MCF 10A (cell line): ENCODE measurements at regions not wholly inside any gene's neighbourhood (a gene's known extent, or its start where the extent isn't known, plus 50 kb on each side); places are given as distances from the start of the nearest gene placed in this dataset.

Experiments
- BruUV-seq: library from RNA; stranded (reverse); fragments of 400-500 nt; replicated peaks from 2 replicates; lab custom pipeline; 2021; lab: Mats Ljungman, UMichigan
- CTCF ChIA-PET: fragments of 300-600 bp; sonication (Branson Sonifier 250); formaldehyde crosslinking; extraction: SDS; loops from one replicate; lab custom pipeline; 2021; ENCODE audit warnings: antibody characterized with exemption, inconsistent platforms; lab: Yijun Ruan, JAX
- POLR2A ChIA-PET: fragments of 300-600, 350-650 bp; sonication (Branson Sonifier 250); formaldehyde crosslinking; extraction: SDS; loops from one replicate; lab custom pipeline; 2020; ENCODE audit warnings: antibody characterized with exemption, inconsistent platforms; lab: Yijun Ruan, JAX
- DNase-seq: peaks from one replicate; pipeline ENCODE4 v3.0.0-alpha.2; 2018; ENCODE audit not compliant: unreplicated experiment
- H3K27ac Mint-ChIP-seq: one replicate; pipeline ENCODE4 v1.8.0; 2022; ENCODE audit warnings: mild to moderate bottlenecking, low read depth, mixed read lengths; ENCODE audit not compliant: unreplicated experiment
- H3K27me3 Mint-ChIP-seq: one replicate; pipeline ENCODE4 v1.8.0; 2022; ENCODE audit warnings: mixed read lengths; ENCODE audit not compliant: insufficient read depth, unreplicated experiment
- H3K36me3 Mint-ChIP-seq: one replicate; pipeline ENCODE4 v1.8.0; 2022; ENCODE audit warnings: mild to moderate bottlenecking, moderate library complexity, mixed read lengths; ENCODE audit not compliant: insufficient read depth, unreplicated experiment
- H3K4me1 Mint-ChIP-seq: one replicate; pipeline ENCODE4 v1.8.0; 2022; ENCODE audit warnings: mixed read lengths; ENCODE audit not compliant: insufficient read depth, unreplicated experiment
- H3K4me3 Mint-ChIP-seq: one replicate; pipeline ENCODE4 v1.8.0; 2022; ENCODE audit warnings: mild to moderate bottlenecking, moderate library complexity, mixed read lengths; ENCODE audit not compliant: unreplicated experiment
- H3K9me3 Mint-ChIP-seq: one replicate; pipeline ENCODE4 v1.8.0; 2022; ENCODE audit warnings: mixed read lengths; ENCODE audit not compliant: unreplicated experiment
- intact Hi-C: fragments of 100-400 bp; cut with micrococcal nuclease; formaldehyde crosslinking; loops from 2 replicates; pipeline ENCODE4 v1.14.1; 2022
- TF ChIP-seq, protein P1 (sequence below): fragments of 200-600 bp; IDR thresholded peaks from one replicate; pipeline ENCODE4 v1.8.0; 2022; ENCODE audit warnings: antibody characterized with exemption, mild to moderate bottlenecking; ENCODE audit not compliant: unreplicated experiment

DNA sequence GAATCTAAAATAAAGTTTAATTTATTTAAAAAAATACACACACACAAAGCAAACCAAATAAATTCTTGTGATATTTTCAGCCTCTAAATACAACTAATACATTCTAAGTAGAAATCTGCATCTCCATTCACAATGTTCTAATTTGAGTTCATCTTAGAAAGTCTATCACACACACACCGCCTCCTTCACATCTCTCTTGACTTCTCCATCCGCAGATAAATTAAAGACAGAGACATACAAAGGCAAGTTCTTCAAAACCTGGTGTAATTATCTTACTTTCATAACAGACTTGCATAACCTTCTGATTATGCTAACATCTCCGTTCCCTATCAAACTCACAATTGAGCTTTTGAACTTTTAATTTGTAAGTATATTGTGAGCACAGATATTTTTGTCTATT is 657.3 kb downstream of the VGLL3 start:
- ChIA-PET POLR2A (no interaction called here), CTCF (no interaction called here)
- Mint-ChIP-seq H3K4me1 (no peaks in the 10 kb centered on the region), H3K4me3 (no peak overlapping the region), H3K27me3 (peaks cover 56% of the 10 kb centered on the region), H3K36me3 (no peaks in the 10 kb centered on the region), H3K27ac (no peak overlapping the region), H3K9me3 (no peaks in the 10 kb centered on the region)
- no TSS peak for BruUV-seq
- TF ChIP-seq, protein P1, sequence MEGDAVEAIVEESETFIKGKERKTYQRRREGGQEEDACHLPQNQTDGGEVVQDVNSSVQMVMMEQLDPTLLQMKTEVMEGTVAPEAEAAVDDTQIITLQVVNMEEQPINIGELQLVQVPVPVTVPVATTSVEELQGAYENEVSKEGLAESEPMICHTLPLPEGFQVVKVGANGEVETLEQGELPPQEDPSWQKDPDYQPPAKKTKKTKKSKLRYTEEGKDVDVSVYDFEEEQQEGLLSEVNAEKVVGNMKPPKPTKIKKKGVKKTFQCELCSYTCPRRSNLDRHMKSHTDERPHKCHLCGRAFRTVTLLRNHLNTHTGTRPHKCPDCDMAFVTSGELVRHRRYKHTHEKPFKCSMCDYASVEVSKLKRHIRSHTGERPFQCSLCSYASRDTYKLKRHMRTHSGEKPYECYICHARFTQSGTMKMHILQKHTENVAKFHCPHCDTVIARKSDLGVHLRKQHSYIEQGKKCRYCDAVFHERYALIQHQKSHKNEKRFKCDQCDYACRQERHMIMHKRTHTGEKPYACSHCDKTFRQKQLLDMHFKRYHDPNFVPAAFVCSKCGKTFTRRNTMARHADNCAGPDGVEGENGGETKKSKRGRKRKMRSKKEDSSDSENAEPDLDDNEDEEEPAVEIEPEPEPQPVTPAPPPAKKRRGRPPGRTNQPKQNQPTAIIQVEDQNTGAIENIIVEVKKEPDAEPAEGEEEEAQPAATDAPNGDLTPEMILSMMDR, result no peak
- no peak for DNase-seq
- intact Hi-C loops, result no loop called here

DNA sequence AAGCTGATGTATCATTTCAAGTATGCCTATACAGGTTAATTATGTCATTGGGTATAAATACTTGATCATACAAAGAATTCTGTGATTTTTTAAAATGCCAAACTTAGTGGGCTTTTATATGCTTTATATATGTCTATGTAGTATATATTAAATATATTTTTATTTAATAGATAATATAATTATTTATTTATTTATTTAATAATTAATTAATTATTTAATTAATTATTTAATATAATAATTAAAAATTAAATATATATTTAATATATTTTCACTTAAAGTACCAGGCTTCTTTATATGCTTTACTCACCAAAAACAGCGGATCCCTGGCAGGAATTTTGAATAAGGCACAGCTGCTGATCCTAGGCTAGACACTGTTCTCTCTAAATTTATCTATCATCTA is 687.0 kb downstream of the VGLL3 start:
- ChIA-PET POLR2A (no interaction called here), CTCF (interaction anchor here (2.4 kb wide), 1 partner anchor 11 kb away, joined by 6 read pairs; no protein-coding TSS in a partner anchor)
- Mint-ChIP-seq H3K27ac (no peak overlapping the region), H3K27me3 (peaks cover 42% of the 10 kb centered on the region), H3K4me1 (no peaks in the 10 kb centered on the region), H3K9me3 (no peaks in the 10 kb centered on the region), H3K4me3 (no peak overlapping the region), H3K36me3 (no peaks in the 10 kb centered on the region)
- no TSS peak for BruUV-seq
- TF ChIP-seq, protein P1, result no peak
- intact Hi-C loops, result no loop called here
- DNase-seq, result no peak

DNA sequence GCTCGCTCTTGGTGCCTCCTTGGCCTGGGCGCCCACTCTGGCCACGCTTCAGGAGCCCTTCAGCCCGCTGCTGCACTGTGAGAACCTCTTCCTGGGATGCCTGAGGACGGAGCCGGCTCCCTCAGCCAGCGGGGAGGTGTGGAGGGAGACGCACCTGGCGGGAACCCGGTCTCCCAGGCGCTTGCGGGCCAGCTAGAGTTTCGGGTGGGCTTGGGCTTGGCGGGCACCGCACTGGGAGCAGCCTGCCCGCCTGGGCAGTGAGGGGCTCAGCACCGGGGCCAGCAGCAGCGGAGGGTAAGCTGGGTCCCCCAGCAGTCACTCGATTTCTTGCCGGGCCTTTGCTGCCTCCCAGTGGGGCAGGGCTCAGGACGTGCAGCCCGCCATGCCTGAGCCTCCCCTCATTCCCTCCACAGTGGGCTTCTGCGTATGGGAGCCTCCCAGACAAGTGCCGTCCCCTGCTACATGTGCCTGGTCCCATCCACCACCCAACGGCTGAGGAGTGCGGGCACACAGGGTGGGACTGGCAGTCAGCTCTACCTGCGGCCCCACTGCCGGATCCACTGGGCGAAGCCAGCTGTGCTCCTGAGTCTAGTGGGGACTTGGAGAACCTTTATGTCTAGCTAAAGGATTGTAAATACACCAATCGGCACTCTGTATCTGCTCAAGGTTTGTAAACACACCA is 708.7 kb downstream of the VGLL3 start:
- DNase-seq, result no peak
- Mint-ChIP-seq H3K4me3 (no peak overlapping the region), H3K27me3 (peaks cover 12% of the 10 kb centered on the region), H3K9me3 (no peaks in the 10 kb centered on the region), H3K4me1 (no peaks in the 10 kb centered on the region), H3K36me3 (no peaks in the 10 kb centered on the region), H3K27ac (no peak overlapping the region)
- POLR2A ChIA-PET, result no interaction called here
- BruUV-seq, result no TSS peak
- intact Hi-C loops, result no loop called here
- TF ChIP-seq, protein P1, result no peak
- CTCF ChIA-PET, result no interaction called here

DNA sequence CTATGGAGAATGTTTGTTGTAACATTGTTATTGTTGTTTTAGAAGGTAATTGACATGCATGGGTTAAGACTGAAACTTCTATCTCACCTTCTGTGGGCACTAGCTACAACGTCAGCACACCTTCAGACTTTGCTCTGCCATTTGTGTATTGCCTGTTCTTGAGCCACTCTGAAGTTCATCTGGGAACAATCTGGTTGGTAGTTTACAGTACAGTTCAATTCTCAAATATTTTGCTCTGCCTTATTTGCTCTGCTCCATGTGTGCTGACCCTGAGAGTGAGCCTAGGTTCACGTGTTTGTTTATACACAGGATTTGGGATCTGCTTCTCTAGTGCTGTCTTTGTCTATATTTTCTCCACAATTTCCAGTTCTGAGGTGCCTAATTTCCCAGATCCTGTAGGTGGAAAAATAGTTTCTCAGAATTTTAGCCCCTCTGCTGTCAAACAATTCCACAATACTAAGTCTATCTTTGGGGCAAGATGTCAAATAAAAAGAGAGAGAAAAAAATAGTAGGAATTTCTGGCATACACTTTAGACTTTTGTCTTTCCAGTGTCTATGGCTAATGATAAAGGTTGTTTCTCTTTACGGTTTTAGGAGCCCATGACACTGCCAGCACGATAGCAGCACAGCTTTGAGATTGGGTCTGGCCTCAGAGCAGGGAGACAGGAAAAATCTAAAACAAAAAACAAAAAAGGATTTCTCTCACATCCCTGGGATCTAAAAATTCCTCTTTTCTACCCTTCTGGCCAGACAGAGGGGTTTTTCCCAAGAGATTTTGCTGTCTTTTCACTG is 721.4 kb downstream of the VGLL3 start:
- TF ChIP-seq, protein P1, result no peak
- ChIA-PET POLR2A (no interaction called here), CTCF (no interaction called here)
- no peaks in the 10 kb centered on the region for H3K36me3 Mint-ChIP-seq
- intact Hi-C loops, result no loop called here
- H3K27me3 Mint-ChIP-seq, result peaks cover 49% of the 10 kb centered on the region
- no TSS peak for BruUV-seq
- no peaks in the 10 kb centered on the region for H3K4me1 Mint-ChIP-seq
- H3K9me3 Mint-ChIP-seq, result no peaks in the 10 kb centered on the region
- no peak overlapping the region for H3K27ac Mint-ChIP-seq
- no peak for DNase-seq
- no peak overlapping the region for H3K4me3 Mint-ChIP-seq
